Fibroblast of mammary gland (primary cell): ENCODE measurements at regions not wholly inside any gene's neighbourhood (a gene's known extent, or its start where the extent isn't known, plus 50 kb on each side); places are given as distances from the start of the nearest gene placed in this dataset.
A peak's percentile ranks its signal among the peaks of the same experiment; 100 is the strongest.

Source experiments
- DNase-seq: peaks from one replicate; pipeline ENCODE4 v3.0.0-alpha.2; 2010; ENCODE audit warnings: low read depth
- H3K4me3 ChIP-seq: 2 replicates; pipeline ENCODE4 v1.5.1; 2011; ENCODE audit warnings: low read depth, mild to moderate bottlenecking, low read length, moderate library complexity; ENCODE audit not compliant: control insufficient read depth
- CTCF ChIP-seq: conservative IDR thresholded peaks from 2 replicates; pipeline ENCODE4 v1.5.1; 2011; ENCODE audit warnings: low read depth, low read length, inconsistent platforms; ENCODE audit not compliant: control insufficient read depth, insufficient read depth

DNA sequence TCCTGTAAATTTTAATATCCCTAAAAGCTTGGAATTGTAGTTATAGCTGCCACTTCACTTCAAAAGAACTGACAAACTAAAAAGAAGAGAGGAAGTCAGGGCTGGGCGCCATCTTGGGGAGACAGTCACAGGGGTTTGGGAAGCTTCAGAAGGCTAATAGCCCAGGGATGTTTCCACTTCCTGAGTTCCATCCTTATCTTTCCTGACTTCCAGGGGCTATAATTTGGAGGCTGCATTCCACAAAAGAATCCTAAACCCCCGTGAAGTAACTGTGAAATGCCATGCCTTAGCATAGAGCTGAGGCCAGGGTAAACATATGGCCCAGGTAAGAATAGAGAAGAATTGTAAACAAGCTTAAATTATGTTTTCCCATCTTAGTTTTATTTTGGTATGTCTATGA, 75.4 kb upstream of the LPAR1 start:
- H3K4me3 ChIP-seq: no peak overlapping the region

GRCh38 chr9:111110805-111111204, 72.5 kb upstream of the LPAR1 start:
- H3K4me3 ChIP-seq: no peak overlapping the region
- no peak for TF ChIP-seq CTCF
- no peak for DNase-seq

More for the DNA sequence above, 75.4 kb upstream of the LPAR1 start:
- no peak for DNase-seq
- no peak for TF ChIP-seq CTCF

GRCh38 chr9:111108946-111109345, 70.7 kb upstream of the LPAR1 start:
- TF ChIP-seq CTCF: no peak
- no peak overlapping the region for H3K4me3 ChIP-seq
- peak; percentile 99 for DNase-seq

GRCh38 chr9:111107141-111107540, 68.9 kb upstream of the LPAR1 start:
- no peak overlapping the region for H3K4me3 ChIP-seq
- no peak for TF ChIP-seq CTCF
- DNase-seq: no peak

DNA sequence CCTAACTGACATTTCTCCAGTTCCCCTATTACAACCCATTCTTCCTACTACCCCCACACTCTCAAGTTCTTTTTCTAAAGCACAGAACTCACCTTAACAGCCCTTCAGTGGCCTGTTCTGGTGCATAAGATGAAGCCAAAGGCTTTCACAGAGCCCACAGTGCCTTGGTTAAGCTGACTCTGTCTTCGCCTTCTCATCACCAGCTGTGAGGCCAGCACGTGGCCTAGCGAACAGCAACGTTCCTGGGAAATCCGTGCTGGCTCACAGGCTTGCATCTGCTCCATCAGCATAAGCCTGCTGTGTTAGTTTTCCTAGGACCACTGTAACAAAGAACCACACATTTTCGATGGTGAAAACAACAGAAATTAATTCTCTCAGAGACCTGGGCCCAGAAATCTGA, 67.9 kb upstream of the LPAR1 start:
- no peak for TF ChIP-seq CTCF
- no peak for DNase-seq
- H3K4me3 ChIP-seq: no peak overlapping the region

GRCh38 chr9:111102793-111103464, 64.7 kb upstream of the LPAR1 start:
- peak; percentile 68 for DNase-seq
- H3K4me3 ChIP-seq: no peak overlapping the region
- TF ChIP-seq CTCF: no peak
